GM18499 (cell line): ENCODE measurements at regions not wholly inside any gene's neighbourhood (a gene's known extent, or its start where the extent isn't known, plus 50 kb on each side); places are given as distances from the start of the nearest gene placed in this dataset.

Experiments
- ATAC-seq: cut with Tn5 transposase; IDR thresholded peaks from one replicate; pipeline ENCODE4 v1.9.1; 2021; ENCODE audit warnings: moderate number of reproducible peaks; ENCODE audit not compliant: insufficient read depth, unreplicated experiment

- no peak for ATAC-seq
These were observed 98.0 kb downstream of the CRPPA start for GRCh38 chr7:16323313-16323712.

GRCh38 chr7:16320099-16320660 is 101.2 kb downstream of the CRPPA start:
- ATAC-seq = no peak

- no peak for ATAC-seq
These were observed 102.1 kb downstream of the CRPPA start for GRCh38 chr7:16318989-16319915.

GRCh38 chr7:16318463-16318862 is 102.9 kb downstream of the CRPPA start:
- no peak for ATAC-seq

- no peak for ATAC-seq
These were observed 103.9 kb downstream of the CRPPA start for GRCh38 chr7:16317406-16317805.

GRCh38 chr7:16315280-16315679 is 106.1 kb downstream of the CRPPA start:
- no peak for ATAC-seq

GRCh38 chr7:16309129-16309528 is 112.2 kb downstream of the CRPPA start:
- no peak for ATAC-seq

- ATAC-seq = no peak
These were observed 120.0 kb downstream of the CRPPA start for GRCh38 chr7:16301291-16301690.

- ATAC-seq = no peak
These were observed 120.9 kb downstream of the CRPPA start for GRCh38 chr7:16300361-16300895.

- no peak for ATAC-seq
These were observed 121.5 kb downstream of the CRPPA start for GRCh38 chr7:16299853-16300252.

GRCh38 chr7:16298221-16298620 is 123.1 kb downstream of the CRPPA start:
- ATAC-seq = no peak

GRCh38 chr7:16295558-16295957 is 125.8 kb downstream of the CRPPA start:
- ATAC-seq = no peak

- no peak for ATAC-seq
These were observed 127.5 kb downstream of the CRPPA start for GRCh38 chr7:16293669-16294425.

GRCh38 chr7:16284581-16284980 is 136.8 kb downstream of the CRPPA start:
- ATAC-seq = no peak

GRCh38 chr7:16278167-16278787 is 143.1 kb downstream of the CRPPA start:
- no peak for ATAC-seq

- no peak for ATAC-seq
These were observed 149.2 kb downstream of the CRPPA start for GRCh38 chr7:16271990-16272665.

- no peak for ATAC-seq
These were observed 149.9 kb downstream of the CRPPA start for GRCh38 chr7:16271355-16271915.

GRCh38 chr7:16270844-16271243 is 150.5 kb downstream of the CRPPA start:
- ATAC-seq = no peak
